Heart left ventricle (tissue), 13 donors: ENCODE measurements at regions not wholly inside any gene's neighbourhood (a gene's known extent, or its start where the extent isn't known, plus 50 kb on each side); places are given as distances from the start of the nearest gene placed in this dataset.

Experiments
- CTCF ChIP-seq, 12 donors: fragments of 200-600 bp; sonication (generic) in 4 of 12; IDR thresholded peaks; one replicate each; pipeline versions ENCODE4 v1.5.0 to v1.8.0; 2018 to 2022; ENCODE audit warnings: antibody characterized with exemption in 12 of 12, mild to moderate bottlenecking in 5 of 12
- POLR2A ChIP-seq, 2 donors: fragments of 450-650 bp; IDR thresholded peaks; one replicate each; pipeline ENCODE4 v1.6.1; 2017; ENCODE audit warnings: antibody characterized with exemption in 2 of 2, mild to moderate bottlenecking in 2 of 2, moderate library complexity in 2 of 2
- donor health status: ischemic (EF 13 %, LVEDD 7.1; RV severe dilation, severe dysfunction).
- donor health status: DM: no; HTN: yes; CAD: no.
- donor health status: DM: no; HTN: no; CAD: no.
- donor health status: ischemic (EF 25% LVEDD 6.9; RV normal size, moderate dysfunction).
- donor health status: ischemic (EF 25% LVEDD 5.7; RV mildly dilated, moderate dysfunction).
- donor health status: ischemic (EF 35%, LVEDD 5.7; RV mildly dilated, moderate dysfunction).
- donor health status: nonischemic (EF 11% LVEDD 7.7; RV severe dilation, severe dysfunction).
- donor health status: DM: yes; HTN: yes; CAD: no.
- donor health status: PGD.
- donor health status: ischemic (EF 29% LVEDD 5.4; RV normal size, mild dysfunction).
- donor health status: nonischemic (EF 23%, LVEDD 6.1; RV moderate dilation, normal function).

GRCh38 chr1:30366911-30367310, 356.5 kb downstream of the MATN1 start:
- no peak for TF ChIP-seq POLR2A (IDR thresholded peaks at IDR 0.05)
- TF ChIP-seq CTCF (IDR thresholded peaks at IDR 0.05): no peak
